ENCODE measurements at regions not wholly inside any gene's neighbourhood (a gene's known extent, or its start where the extent isn't known, plus 50 kb on each side); places are given as distances from the start of the nearest gene placed in this dataset.

GRCh38 chr16:64858076-64858475, 263.8 kb downstream of the CDH11 start:
- no peaks in the 10 kb centered on the region for H4K20me1 ChIP-seq (ENCODE audit: control insufficient read depth, insufficient read depth, low read depth, low read length)
- H3K9me3 ChIP-seq (ENCODE audit: control insufficient read depth, insufficient read depth, low read length), result no peaks in the 10 kb centered on the region
- no peak for TF ChIP-seq CTCF (IDR thresholded peaks at IDR 0.05; ENCODE audit: low read depth, low read length, poor library complexity, severe bottlenecking)
- H3K79me2 ChIP-seq (ENCODE audit: control insufficient read depth, low read length), result no peaks in the 10 kb centered on the region
- H3K27ac ChIP-seq (ENCODE audit: low read depth, low read length), result no peak overlapping the region
- no peaks in the 10 kb centered on the region for H3K4me1 ChIP-seq (ENCODE audit: control insufficient read depth, low read length)
- H3K27me3 ChIP-seq (ENCODE audit: control insufficient read depth, low read length), result no peaks in the 10 kb centered on the region
- no peak overlapping the region for H3K4me2 ChIP-seq (ENCODE audit: low read length)
- no peaks in the 10 kb centered on the region for H3K9me2 ChIP-seq (replicated peaks; ENCODE audit: control insufficient read depth, low read length)
- no peak overlapping the region for H3K4me3 ChIP-seq (ENCODE audit: low read length)
- no peaks in the 10 kb centered on the region for H3K36me3 ChIP-seq (ENCODE audit: control insufficient read depth, low read length)
- no peaks in the 10 kb centered on the region for H3F3A ChIP-seq (ENCODE audit: control insufficient read depth, insufficient read depth)

- Histone ChIP-seq H3K36me3 (ENCODE audit: control insufficient read depth, low read length) (no peaks in the 10 kb centered on the region), H3K4me2 (ENCODE audit: low read length) (no peak overlapping the region), H3K79me2 (ENCODE audit: control insufficient read depth, low read length) (no peaks in the 10 kb centered on the region), H3K4me3 (ENCODE audit: low read length) (no peak overlapping the region), H4K20me1 (ENCODE audit: control insufficient read depth, insufficient read depth, low read depth, low read length) (no peaks in the 10 kb centered on the region), H3K27ac (ENCODE audit: low read depth, low read length) (no peak overlapping the region), H3F3A (ENCODE audit: control insufficient read depth, insufficient read depth) (no peaks in the 10 kb centered on the region), H3K9me2 (replicated peaks; ENCODE audit: control insufficient read depth, low read length) (no peaks in the 10 kb centered on the region), H3K4me1 (ENCODE audit: control insufficient read depth, low read length) (no peaks in the 10 kb centered on the region), H3K27me3 (ENCODE audit: control insufficient read depth, low read length) (no peaks in the 10 kb centered on the region), H3K9me3 (ENCODE audit: control insufficient read depth, insufficient read depth, low read length) (no peaks in the 10 kb centered on the region)
- TF ChIP-seq CTCF (IDR thresholded peaks at IDR 0.05; ENCODE audit: low read depth, low read length, poor library complexity, severe bottlenecking) (no peak), EZH2phosphoT487 (IDR thresholded peaks at IDR 0.05; ENCODE audit: borderline replicate concordance, low read length) (no peak)
Observed at GRCh38 chr16:64857411-64857810, 264.5 kb downstream of the CDH11 start.

GRCh38 chr16:64853551-64853950, 268.3 kb downstream of the CDH11 start:
- TF ChIP-seq EZH2phosphoT487 (IDR thresholded peaks at IDR 0.05; ENCODE audit: borderline replicate concordance, low read length) (no peak), CTCF (IDR thresholded peaks at IDR 0.05; ENCODE audit: low read depth, low read length, poor library complexity, severe bottlenecking) (no peak)
- H3K9me3 ChIP-seq (ENCODE audit: control insufficient read depth, insufficient read depth, low read length), result no peaks in the 10 kb centered on the region
- no peaks in the 10 kb centered on the region for H3K79me2 ChIP-seq (ENCODE audit: control insufficient read depth, low read length)
- no peaks in the 10 kb centered on the region for H3F3A ChIP-seq (ENCODE audit: control insufficient read depth, insufficient read depth)
- no peak overlapping the region for H3K4me3 ChIP-seq (ENCODE audit: low read length)
- H3K9me2 ChIP-seq (replicated peaks; ENCODE audit: control insufficient read depth, low read length), result no peaks in the 10 kb centered on the region
- H3K4me1 ChIP-seq (ENCODE audit: control insufficient read depth, low read length), result no peaks in the 10 kb centered on the region
- H3K27me3 ChIP-seq (ENCODE audit: control insufficient read depth, low read length), result no peaks in the 10 kb centered on the region
- no peaks in the 10 kb centered on the region for H4K20me1 ChIP-seq (ENCODE audit: control insufficient read depth, insufficient read depth, low read depth, low read length)
- H3K27ac ChIP-seq (ENCODE audit: low read depth, low read length), result no peak overlapping the region
- H3K4me2 ChIP-seq (ENCODE audit: low read length), result no peak overlapping the region
- no peaks in the 10 kb centered on the region for H3K36me3 ChIP-seq (ENCODE audit: control insufficient read depth, low read length)

GRCh38 chr16:64846966-64847365, 274.9 kb downstream of the CDH11 start:
- H3K27ac ChIP-seq (ENCODE audit: low read depth, low read length), result no peak overlapping the region
- no peaks in the 10 kb centered on the region for H3K9me2 ChIP-seq (replicated peaks; ENCODE audit: control insufficient read depth, low read length)
- H3K4me2 ChIP-seq (ENCODE audit: low read length), result no peak overlapping the region
- H3K9me3 ChIP-seq (ENCODE audit: control insufficient read depth, insufficient read depth, low read length), result no peaks in the 10 kb centered on the region
- H3K36me3 ChIP-seq (ENCODE audit: control insufficient read depth, low read length), result no peaks in the 10 kb centered on the region
- H3F3A ChIP-seq (ENCODE audit: control insufficient read depth, insufficient read depth), result no peaks in the 10 kb centered on the region
- no peak overlapping the region for H3K4me3 ChIP-seq (ENCODE audit: low read length)
- TF ChIP-seq CTCF (IDR thresholded peaks at IDR 0.05; ENCODE audit: low read depth, low read length, poor library complexity, severe bottlenecking) (no peak), EZH2phosphoT487 (IDR thresholded peaks at IDR 0.05; ENCODE audit: borderline replicate concordance, low read length) (no peak)
- no peaks in the 10 kb centered on the region for H3K27me3 ChIP-seq (ENCODE audit: control insufficient read depth, low read length)
- no peaks in the 10 kb centered on the region for H4K20me1 ChIP-seq (ENCODE audit: control insufficient read depth, insufficient read depth, low read depth, low read length)
- H3K79me2 ChIP-seq (ENCODE audit: control insufficient read depth, low read length), result no peaks in the 10 kb centered on the region
- no peaks in the 10 kb centered on the region for H3K4me1 ChIP-seq (ENCODE audit: control insufficient read depth, low read length)

Data from DOHH2 (cell line).